DMS 273 (cell line): ENCODE measurements at regions not wholly inside any gene's neighbourhood (a gene's known extent, or its start where the extent isn't known, plus 50 kb on each side); places are given as distances from the start of the nearest gene placed in this dataset.
A peak's percentile ranks its signal among the peaks of the same experiment; 100 is the strongest.

Experiments used
- DNase-seq: peaks from one replicate; lab custom pipeline; 2025; ENCODE audit not compliant: unreplicated experiment; lab: John Stamatoyannopoulos, UW

DNA sequence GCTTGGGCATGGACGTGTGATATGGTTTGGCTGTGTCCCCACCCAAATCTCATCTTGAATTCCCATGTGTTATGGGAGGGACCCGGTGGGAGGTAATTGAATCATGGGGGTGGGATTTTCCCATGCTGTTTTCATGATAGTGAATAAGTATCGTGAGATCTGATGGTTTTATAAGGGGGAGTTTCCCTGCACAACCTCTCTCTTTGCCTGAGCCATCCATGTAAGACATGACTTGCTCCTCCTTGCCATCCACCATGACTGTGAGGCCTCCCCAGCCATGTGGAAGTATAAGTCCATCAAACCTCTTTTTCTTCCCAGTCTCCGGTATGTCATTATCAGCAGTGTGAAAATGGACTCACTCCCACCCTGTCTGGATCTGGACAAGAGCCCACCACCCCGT, 393.4 kb downstream of the SEC14L1 start:
- DNase-seq: no peak

DNA sequence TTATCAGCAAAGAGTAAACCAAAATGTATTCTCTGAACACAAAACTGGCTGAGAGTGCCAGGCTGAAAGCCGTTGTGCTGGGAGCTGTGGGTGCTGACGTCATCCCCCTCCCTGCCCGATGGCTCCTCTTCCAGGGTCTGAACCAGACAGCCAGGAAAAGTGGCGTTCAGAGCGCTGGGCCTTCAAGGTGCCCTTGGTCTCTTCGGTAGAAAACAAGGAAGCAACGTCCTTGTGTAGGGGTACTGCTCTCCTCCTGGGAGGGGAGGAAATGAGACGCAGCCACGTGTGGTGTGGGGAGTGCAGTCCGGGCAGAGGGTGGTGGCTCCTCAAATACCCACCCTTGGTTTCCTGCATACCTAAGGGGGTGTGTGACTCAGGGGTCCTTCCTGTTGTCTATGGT, 394.7 kb downstream of the SEC14L1 start:
- no peak for DNase-seq

DNA sequence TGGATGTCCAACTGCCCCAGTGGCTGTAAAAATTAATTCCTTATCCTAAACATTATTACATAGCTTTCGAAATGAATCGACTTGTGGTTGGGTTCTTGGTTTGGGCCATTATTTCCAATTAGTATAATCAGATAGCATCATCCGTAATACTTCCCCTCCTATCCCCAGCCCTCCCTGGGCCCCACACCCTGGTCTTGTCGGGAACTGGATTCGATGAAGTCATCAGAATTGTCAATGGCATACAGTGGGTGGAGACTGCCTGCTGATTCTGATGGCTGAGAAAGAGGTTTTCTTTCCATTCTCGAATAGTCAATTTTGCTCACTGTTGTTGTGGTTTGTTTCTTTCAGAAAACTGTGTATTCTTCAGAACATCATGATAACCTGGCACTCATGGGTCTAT, 395.1 kb downstream of the SEC14L1 start:
- no peak for DNase-seq

DNA sequence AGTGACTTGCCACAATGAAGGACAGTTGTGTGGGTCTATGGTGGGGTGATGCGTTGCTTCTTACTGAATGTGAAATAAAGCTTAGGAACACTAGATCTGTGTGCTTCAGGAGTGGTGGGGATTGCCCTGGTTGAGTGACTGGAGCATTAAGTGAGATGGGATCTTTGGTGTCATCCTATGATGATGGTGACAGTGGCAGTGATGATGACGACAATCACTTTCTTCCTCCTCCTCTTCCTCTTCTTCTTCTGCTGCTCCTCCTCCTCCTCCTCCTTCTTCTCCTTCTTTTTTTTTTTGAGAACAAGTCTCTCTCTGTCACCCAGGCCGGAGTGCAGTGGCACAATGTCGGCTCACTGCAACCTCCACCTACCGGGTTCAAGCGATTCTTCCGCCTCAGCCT, 396.8 kb downstream of the SEC14L1 start:
- no peak for DNase-seq

DNA sequence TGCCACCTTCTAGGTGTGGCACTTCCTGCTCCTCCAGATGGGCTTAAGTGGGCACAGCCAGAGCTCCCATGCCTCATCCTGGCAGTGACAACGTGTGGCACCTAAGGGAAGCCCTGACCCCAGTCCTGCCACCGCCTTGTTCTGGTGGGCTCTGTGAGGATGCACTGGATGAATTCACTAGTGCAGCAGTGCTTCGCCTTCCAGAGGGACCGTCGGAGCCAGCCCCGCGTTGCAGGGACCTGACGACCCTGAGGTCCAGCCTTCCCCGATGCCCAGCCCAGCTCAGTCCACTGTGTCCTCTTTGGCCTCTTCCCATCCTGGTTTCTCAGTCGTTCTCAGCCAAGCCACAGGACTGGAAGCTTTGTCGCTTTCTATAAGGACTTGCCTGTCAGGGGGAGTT, 399.8 kb downstream of the SEC14L1 start:
- no peak for DNase-seq

DNA sequence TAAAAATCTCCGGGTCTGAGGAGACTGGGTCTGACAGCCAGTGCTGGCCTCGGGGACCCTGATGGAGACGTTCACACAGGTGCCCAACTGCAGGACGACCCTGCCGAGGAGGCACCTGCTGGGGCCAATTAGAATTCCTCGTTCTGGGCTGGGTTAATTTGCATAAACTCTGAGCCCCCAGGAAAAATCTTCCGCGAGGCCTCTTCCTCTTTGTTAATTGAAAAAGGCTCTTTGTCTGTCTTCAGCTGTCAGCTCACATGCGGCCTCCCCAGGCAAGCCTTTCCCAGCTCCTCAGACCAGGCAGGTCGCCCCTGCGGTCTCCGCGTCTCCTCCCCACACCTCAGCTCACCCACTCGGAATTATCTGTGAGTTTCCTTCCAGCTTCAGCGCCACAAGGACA, 400.2 kb downstream of the SEC14L1 start:
- no peak for DNase-seq

DNA sequence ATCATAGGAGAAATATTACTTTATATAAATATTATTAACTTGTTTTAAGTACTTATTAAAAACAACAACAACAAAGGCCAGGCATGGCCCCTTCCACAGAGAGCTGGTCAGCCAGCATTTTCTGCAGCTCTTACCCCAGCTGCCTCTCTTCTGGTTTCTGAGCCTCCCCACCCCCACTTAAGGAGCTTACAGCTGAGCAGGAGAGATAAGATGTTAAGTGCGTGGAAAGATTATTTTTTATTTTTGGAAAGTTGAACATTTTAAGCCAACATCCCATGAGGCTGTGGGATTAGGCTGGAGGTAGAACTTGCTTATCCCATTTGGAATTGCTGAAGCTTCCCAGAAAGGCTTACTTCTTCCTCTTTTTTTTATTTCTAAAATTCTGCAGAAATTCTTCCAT, 401.2 kb downstream of the SEC14L1 start:
- no peak for DNase-seq

DNA sequence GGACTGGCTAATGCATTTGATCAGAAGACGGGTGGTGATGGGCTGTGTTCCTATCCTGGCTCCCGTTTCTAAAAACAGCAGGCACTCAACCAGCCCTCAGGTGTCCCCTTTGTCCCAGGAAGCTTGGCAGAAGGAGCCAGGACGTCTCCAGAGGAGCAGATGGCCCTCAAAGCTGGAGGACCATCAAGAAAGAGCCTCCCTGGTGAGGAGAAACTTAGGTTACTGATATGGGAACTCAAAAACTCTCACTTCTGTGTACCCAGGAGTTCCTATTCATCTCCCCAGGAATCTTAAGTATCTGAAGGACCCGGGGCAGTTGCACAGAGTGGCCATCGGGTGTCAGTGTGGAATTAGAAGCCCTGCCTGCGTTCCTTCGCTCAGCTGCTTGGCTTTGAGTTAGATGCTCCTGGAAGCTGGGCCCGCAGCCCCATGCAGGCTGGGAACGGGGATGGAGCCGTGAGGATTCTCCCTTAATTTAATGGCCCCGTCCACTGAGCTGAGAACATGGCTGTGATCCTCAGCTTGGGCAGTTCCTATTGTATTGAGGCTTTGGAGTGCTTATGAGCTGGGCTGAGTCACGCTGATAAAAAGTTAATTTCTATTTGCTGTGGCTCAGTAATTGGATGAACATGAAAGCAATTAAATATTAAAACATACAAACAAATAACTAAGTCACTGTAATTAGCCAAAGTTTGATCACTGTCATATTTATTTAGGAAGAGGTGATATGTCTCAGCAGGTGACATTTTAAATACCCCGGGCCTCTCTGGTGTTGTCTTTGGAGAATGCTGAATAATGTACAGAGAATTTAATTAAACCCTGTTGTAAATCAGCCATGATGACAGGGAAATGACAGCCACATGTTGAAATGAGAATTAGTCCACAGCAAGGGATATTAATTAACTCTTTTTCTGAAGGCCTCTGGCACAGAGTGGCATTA, 402.1 kb downstream of the SEC14L1 start:
- DNase-seq: peak; percentile 92

DNA sequence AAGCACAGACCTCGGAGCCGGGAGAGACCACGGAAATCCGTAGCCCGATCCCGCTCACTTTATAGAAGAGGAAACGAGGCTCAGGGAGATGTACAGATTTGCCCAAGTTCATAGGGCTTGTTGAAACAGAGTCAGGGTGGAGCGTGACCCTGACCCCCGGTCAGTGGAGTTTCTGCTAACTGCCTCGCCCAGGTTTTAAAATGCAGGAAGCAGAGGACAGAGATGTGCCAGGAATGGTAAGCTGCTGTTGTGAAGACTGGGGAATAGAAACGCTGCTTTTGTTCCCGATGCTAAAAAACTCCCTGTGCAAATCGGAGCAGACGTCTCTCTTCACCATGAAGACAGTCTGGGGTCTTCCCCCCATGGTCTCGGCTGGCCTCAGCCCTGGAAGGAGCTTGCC, 403.0 kb downstream of the SEC14L1 start:
- no peak for DNase-seq

DNA sequence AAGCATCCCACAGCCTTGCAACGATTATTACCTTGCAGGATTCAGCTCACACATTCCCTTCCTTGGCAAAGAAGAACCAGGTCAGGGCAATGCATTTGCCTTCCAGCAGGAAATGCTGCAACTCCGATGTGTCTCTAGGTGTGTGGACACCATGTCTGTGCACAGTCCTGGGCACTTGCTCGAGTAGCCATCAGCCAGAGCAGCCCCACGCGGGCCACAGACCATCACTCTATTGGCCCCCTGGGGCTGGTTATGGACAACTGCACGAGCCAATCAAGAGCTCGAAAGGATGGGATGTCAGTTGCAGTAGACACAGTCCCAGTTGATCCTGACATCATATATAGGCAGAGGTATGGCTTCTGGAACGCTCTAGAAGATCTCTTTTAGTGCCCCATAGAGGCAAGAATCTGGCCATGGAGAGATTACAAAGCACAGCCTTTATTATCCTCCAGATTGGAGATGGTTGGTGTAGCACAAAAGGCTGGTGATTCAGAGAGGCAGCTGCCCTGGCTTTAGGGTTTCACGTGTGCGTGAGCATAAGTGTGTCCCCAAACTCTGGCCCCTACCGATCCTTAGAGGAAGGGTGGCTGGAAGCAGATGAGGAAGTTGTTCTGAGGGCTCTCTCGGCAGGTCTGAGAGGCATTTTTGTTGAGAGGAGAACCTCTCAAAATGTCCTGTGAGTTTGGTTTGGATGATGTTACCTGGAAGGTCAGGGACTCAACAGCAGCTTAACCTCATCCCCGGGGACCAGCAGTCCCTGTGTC, 403.8 kb downstream of the SEC14L1 start:
- no peak for DNase-seq

DNA sequence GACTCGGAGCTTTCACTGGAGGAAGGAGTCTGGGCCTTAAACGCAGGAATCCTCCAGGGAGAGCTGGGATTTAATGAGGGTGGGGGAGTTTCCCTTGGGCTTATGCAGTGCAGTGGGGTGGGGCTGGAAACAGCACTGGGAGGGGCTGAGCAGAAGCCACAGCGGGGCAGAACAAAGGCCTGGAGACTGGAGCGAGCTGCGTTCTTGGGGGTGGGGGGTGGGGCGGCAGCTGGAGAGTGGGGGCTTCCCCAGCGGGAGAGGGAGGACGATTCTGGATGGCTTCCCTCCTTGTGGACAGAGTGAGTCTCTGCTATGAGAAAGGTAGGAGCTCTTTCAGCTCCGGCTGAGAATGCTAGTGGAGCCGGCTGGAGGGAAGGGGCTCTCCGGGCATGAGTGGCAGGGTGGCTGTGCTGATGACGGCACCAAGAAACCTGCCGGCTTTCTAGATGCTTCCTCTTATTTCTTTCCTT, 406.0 kb downstream of the SEC14L1 start:
- DNase-seq: no peak

DNA sequence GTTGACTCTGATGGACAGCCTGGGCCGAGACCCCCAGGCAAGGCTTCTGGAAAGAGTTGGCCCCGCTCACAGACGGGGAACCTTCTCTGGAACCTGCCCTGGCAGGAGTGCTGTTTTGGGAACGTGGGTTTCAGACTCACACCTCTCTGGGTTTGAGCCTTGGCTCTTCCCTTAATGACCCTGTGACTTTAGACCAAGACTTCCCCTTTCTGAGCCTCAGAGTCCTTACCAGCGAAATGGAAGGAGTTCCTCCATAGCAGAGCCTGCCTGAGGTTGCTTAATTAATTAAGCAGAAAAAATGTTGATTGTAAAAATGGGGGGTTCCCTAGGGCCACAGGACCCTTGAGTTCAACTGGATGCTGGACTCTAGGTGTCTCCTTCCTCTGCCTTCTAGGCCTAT, 408.2 kb downstream of the SEC14L1 start:
- no peak for DNase-seq

DNA sequence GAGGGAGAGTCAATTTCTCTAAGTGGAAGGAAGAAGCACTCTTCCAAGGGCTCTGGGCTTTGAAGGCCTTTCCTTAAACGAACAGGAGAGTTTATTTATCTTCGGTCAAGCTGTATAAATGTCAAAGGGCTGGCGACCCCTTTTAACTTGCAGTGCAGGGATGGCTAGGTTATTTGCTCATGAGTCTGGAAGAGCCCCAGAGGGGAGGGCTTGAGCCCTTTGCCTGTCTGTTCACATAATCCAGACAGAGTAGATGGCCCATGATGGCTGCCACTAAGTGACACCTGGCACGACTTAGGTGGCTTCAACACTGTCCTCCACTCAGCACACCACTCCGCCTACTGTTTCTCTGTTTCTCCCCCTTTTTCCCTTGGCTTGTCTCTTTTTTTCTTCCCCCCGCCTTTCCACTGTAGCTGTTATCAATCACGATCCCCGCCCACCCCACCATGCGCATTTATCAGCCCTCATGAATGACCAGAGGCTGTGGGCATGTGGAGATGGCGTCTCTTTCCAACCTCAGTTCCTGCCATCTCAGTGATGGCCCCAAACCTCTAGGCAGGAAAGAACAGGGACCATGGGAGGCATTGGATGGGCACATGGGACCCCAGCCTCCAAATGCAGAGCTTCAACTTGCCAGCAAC, 408.7 kb upstream of the TNRC6C start:
- no peak for DNase-seq

DNA sequence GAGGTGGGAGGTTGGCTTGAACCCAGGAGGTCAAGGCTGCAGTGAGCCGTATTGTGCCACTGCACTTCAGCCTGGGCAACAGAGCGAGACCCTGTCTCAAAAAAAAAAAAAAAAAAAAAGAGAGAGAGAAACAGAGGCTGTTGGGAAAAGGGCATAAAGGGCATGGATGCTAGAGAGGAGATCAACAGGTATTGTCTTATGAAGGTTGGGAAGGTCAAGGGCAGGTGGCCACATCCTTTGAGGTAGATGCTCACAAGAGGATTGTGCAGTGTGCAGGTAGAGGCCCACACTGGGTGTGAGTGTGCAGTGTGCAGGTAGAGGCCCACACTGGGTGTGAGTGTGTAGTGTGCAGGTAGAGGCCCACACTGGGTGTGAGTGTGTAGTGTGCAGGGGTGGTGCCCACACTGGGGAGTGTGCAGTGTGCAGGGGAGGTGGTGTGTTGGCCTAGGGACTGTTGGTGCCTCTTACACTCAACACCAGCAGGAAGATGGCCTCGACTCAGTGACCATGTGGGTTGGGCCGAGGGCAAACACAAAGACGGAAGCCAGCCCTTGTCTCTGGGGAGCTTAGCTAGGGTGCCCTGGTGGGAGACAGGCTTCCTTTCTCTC, 404.9 kb upstream of the TNRC6C start:
- DNase-seq: no peak

DNA sequence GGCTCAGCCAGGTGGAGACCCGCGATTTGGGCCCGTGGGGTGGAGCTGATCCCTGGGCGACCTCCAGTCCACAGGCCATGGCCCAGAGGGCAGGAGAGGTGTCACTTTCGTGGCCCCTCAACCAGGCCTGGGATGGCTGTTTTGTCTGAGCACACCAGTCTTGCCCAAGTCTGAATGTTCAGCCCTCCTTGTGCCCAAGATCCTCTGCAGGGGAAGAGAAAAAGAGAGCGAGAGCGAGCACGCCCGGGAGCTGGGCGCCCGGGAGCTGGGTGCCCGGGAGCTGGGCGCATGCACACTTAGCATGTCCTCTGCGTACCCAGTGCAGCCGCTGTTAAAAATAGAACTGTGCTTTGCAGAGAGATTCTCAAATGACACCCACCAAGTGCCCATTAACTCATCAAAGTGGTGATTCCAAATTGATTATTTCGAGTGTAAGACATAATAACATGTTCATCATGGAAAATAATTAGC, 403.3 kb upstream of the TNRC6C start:
- no peak for DNase-seq

DNA sequence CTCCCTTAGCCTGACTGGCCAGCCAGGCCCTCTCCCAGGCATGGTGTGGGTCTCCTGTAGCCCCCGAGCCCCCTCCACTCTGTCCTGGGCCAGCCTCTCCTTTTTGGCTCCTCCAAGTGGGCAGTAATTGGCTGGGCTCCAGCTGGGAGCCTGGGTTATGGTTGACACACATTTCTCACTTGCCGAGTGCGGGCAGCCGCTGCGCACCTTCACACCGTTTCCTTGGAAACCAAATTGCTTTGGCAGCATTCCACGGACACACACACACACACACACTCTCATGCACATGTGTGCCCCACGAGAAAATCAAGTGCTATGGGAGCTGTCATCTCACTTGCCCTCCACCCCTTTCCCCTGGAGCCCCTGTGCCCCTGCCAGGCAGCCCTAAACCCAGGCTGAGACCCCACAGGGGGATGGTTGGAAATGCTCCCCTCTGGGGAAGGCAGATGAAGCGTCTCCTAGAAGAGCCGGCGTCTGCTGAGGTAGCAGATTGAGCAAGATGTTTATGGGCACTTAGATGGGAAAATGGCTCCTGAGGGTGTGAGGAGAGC, 402.7 kb upstream of the TNRC6C start:
- DNase-seq: peak; percentile 93

DNA sequence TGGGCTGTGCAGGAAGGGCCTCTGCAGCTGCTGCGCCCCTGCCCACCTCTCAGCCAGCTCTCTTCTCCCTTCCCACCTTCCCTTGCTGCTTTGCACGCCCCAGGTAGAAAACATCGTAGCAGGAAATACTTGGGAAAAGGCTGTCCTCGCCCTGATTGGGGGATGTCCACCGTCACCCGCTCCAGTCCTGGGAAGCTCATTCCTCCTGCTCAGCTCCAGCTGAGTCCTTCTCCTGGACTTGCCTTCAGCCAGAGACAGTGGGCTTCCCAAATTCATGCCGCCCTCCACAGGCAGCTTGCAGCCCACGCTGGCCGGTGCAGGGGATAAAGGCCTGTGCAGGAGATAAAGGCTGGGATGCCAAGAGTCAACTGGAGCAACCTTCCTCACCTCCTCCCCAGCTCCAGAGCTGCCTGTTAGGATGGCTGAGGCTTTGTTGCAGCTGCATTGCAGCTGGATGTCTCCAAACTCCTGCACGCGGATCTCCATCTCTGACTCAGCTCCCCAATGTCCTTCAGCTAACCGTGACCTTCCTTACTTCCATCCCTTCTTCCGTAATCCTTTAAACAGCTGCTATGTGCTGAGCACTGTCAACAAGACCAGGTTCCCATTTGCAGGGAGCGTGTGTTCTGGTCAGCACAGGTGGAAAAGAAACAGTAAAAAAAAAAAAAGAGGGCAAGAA, 402.0 kb upstream of the TNRC6C start:
- DNase-seq: no peak

DNA sequence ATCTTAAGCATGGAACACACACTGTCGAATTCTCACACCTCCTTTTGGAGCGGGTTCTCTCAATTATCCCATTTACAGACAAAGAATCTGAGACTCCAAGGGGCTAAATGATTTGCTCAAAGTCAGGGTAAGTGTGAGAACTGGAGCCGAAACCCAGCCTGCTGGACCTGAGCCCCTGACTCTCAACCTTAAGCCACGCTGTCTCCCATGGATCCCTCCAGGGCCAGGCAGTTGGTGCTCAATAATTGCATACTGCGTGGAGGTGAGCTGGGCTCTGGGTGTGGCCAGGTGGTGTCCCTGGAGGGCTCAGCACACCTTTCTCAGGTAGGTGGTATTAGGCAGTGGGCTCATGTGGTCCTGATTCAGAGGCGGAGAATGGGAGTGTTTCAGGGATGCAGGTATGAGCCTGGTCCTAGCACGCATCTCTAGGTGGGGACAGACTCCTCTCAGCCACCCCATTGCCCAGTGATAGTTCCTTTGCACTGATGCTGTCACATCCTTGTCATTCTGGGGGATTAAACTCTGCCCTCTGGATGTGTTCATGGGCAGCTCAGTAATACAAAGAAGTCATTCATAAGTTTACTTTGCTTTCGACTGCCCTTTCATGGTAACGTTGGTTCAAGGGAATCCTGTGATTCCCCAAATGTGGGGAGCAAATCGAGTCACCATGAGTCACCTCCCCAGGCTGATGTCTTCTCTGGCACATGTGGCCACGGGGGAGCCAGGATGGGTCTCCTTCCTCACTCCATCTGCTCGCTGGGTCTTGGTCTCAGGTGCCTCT, 399.5 kb upstream of the TNRC6C start:
- DNase-seq: no peak

DNA sequence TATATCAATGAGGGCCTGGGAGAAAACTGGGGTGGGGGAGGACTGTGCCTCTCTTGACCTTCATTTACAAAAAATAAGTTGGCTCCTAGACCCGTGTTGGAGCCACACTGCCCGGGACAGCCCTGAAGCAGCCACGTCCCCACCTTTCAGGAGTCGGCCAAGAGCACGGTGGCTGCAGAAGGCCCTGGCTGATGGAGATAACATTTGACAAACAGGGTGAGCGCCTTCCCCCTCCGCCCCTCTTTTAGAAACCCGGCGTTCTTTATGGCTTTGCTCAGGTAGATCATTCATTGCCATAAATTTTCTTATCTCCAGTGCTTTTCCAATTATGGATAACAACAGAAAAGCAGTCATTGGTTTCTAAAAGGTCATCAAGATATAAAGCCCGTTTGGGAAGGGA, 398.1 kb upstream of the TNRC6C start:
- no peak for DNase-seq

DNA sequence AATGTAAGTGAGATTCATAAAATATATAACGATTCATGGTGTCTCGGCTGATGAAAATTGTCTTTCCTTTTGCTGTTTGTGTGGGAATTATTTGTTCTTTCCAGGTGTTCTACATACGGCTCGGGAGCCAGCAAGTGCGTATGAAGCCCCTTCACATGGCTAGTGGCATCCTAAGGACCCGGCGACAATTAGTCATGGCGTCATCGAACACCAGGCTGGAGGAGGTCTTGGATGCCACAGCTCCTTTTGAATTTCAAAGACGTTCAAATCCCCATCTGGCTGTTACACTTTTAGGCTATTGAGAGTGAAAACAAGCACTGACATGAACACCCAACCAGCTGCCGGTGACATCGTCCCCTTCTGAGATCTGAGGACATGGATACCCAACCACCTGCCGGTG, 397.7 kb upstream of the TNRC6C start:
- DNase-seq: no peak
